Activated CD4-positive, alpha-beta T cell treated with anti-CD3 and anti-CD28 coated beads for 36 hours (primary cell): ENCODE measurements at regions not wholly inside any gene's neighbourhood (a gene's known extent, or its start where the extent isn't known, plus 50 kb on each side); places are given as distances from the start of the nearest gene placed in this dataset.
A peak's percentile ranks its signal among the peaks of the same experiment; 100 is the strongest.

ENCODE experiments used
- ATAC-seq: fragments of 200-7000 bp; cut with Tn5 transposase; one replicate; pipeline ENCODE4 v1.10.0; 2021; ENCODE audit warnings: mild to moderate bottlenecking, moderate library complexity
- CTCF ChIA-PET: fragments of 350-600 bp; sonication (Branson Sonifier 250); formaldehyde crosslinking; loops from one replicate; lab custom pipeline; 2021; ENCODE audit warnings: antibody characterized with exemption; lab: Charles Lee
- POLR2A ChIA-PET: fragments of 350-600 bp; sonication (Branson Sonifier 250); formaldehyde crosslinking; loops from one replicate; lab custom pipeline; 2021; ENCODE audit warnings: antibody characterized with exemption, inconsistent platforms; lab: Charles Lee
- DNase-seq: peaks from one replicate; pipeline ENCODE4 v3.0.0-alpha.2; 2020
- H3K27ac Mint-ChIP-seq: one replicate; pipeline ENCODE4 v1.8.0; 2021; ENCODE audit warnings: mixed read lengths
- H3K27me3 Mint-ChIP-seq: one replicate; pipeline ENCODE4 v1.8.0; 2021; ENCODE audit warnings: mixed read lengths
- H3K36me3 Mint-ChIP-seq: one replicate; pipeline ENCODE4 v1.8.0; 2021; ENCODE audit warnings: low read depth, mixed read lengths
- H3K4me1 Mint-ChIP-seq: one replicate; pipeline ENCODE4 v1.8.0; 2021; ENCODE audit warnings: mixed read lengths
- H3K4me3 Mint-ChIP-seq: one replicate; pipeline ENCODE4 v1.8.0; 2021; ENCODE audit warnings: mild to moderate bottlenecking, moderate library complexity, mixed read lengths
- H3K9me3 Mint-ChIP-seq: one replicate; pipeline ENCODE4 v1.8.0; 2021; ENCODE audit warnings: low read depth, mixed read lengths
- intact Hi-C, 2 experiments: fragments of 100-400 bp; cut with DNase I in 1 of 2; cut with micrococcal nuclease in 1 of 2; formaldehyde crosslinking; loops; one replicate each; pipeline versions ENCODE4 v1.14.2 to v1.15.1; 2022 to 2024; cut with DNase I, micrococcal nuclease

GRCh38 chr2:195606179-195606578, 50.8 kb upstream of the SLC39A10 start:
- peak; percentile 39 for ATAC-seq
- Mint-ChIP-seq H3K4me1 (peaks cover 22% of the 10 kb centered on the region), H3K9me3 (no peaks in the 10 kb centered on the region), H3K36me3 (no peaks in the 10 kb centered on the region), H3K27me3 (no peaks in the 10 kb centered on the region), H3K27ac (no peak overlapping the region), H3K4me3 (no peak overlapping the region)
- intact Hi-C loops: no loop called here
- ChIA-PET POLR2A (no interaction called here), CTCF (no interaction called here)
- no peak for DNase-seq

DNA sequence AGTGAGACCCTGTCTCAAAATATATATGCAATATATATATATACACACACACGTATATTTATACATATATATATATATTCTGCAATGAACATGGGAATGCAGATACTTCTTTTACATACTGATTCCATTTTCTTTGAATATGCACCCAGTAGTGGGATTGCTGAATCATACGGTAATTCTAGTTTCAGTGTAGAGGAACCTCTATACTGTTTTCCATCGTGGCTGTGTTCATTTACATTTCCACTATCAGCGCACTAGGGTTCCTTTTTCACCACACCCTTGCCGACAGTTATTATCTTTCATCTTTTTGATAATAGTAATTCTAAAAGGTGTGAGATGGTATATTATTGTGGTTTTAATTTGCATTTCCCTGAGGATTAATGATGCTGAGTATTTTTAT, 52.3 kb upstream of the SLC39A10 start:
- no peak for DNase-seq
- peaks cover 25% of the 10 kb centered on the region for H3K4me1 Mint-ChIP-seq
- ChIA-PET CTCF (interaction anchor here (0.6 kb wide), 1 partner anchor 29 kb away, joined by 3 read pairs; no protein-coding TSS in a partner anchor), POLR2A (no interaction called here)
- H3K9me3 Mint-ChIP-seq: no peaks in the 10 kb centered on the region
- no peak overlapping the region for H3K27ac Mint-ChIP-seq
- no peaks in the 10 kb centered on the region for H3K36me3 Mint-ChIP-seq
- ATAC-seq: peak; percentile 36
- H3K27me3 Mint-ChIP-seq: no peaks in the 10 kb centered on the region
- intact Hi-C loops: no loop called here
- no peak overlapping the region for H3K4me3 Mint-ChIP-seq

GRCh38 chr2:195603998-195604397, 53.0 kb upstream of the SLC39A10 start:
- DNase-seq: no peak
- no peaks in the 10 kb centered on the region for H3K9me3 Mint-ChIP-seq
- intact Hi-C loops: no loop called here
- ChIA-PET CTCF (no interaction called here), POLR2A (no interaction called here)
- no peak overlapping the region for H3K4me3 Mint-ChIP-seq
- peaks cover 20% of the 10 kb centered on the region for H3K4me1 Mint-ChIP-seq
- H3K27me3 Mint-ChIP-seq: no peaks in the 10 kb centered on the region
- ATAC-seq: no peak
- H3K36me3 Mint-ChIP-seq: no peaks in the 10 kb centered on the region
- H3K27ac Mint-ChIP-seq: no peak overlapping the region

GRCh38 chr2:195603408-195603807, 53.6 kb upstream of the SLC39A10 start:
- Mint-ChIP-seq H3K27ac (no peak overlapping the region), H3K36me3 (no peaks in the 10 kb centered on the region), H3K4me3 (no peak overlapping the region), H3K27me3 (no peaks in the 10 kb centered on the region), H3K4me1 (peaks cover 15% of the 10 kb centered on the region), H3K9me3 (peaks cover 3% of the 10 kb centered on the region)
- DNase-seq: no peak
- intact Hi-C loops: no loop called here
- POLR2A ChIA-PET: no interaction called here
- CTCF ChIA-PET: no interaction called here
- ATAC-seq: no peak

DNA sequence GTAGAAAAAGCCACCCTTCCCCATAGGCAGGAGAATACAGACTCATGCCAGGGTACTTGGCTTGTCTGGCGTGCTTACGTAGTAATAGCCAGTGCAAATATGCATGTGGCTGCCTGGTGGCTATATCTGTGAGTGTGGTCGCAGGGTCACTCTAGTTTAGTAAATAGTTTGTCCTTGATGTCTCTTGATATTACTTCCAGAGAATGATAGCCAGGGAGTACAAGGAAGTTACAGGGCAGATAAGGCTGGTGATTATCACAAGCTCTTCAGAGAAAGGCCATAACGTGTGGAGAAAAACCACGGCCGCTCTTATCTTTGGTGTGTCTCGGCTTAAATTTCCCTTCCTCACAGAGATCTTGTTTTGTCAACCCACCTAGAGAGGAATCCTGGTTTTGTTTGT, 54.3 kb upstream of the SLC39A10 start:
- intact Hi-C loops: no loop called here
- H3K27ac Mint-ChIP-seq: no peak overlapping the region
- ChIA-PET POLR2A (no interaction called here), CTCF (no interaction called here)
- ATAC-seq (no peak), DNase-seq (no peak)
- H3K4me3 Mint-ChIP-seq: no peak overlapping the region
- peaks cover 3% of the 10 kb centered on the region for H3K9me3 Mint-ChIP-seq
- no peaks in the 10 kb centered on the region for H3K27me3 Mint-ChIP-seq
- no peaks in the 10 kb centered on the region for H3K36me3 Mint-ChIP-seq
- H3K4me1 Mint-ChIP-seq: peaks cover 15% of the 10 kb centered on the region

DNA sequence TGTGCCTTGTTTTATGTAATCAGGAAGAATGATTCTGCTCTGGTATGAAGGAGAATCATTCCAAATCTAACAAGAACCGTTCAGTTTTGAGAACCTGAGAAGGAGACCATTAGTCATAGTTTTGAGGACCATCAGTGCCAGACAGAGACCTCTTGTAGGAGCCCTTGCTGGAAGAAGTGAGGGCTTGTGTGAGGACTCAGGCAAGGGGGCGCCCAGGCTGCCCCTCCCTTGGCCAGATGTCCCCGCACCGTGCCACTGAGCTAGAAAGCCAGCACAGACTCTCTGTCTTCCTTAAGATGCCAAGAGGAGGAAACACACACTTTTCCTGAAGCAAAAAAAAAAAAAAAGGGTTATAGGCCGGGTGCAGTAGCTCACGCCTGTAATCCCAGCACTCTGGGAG, 55.7 kb upstream of the SLC39A10 start:
- Mint-ChIP-seq H3K9me3 (peaks cover 3% of the 10 kb centered on the region), H3K27me3 (no peaks in the 10 kb centered on the region), H3K4me3 (no peak overlapping the region), H3K4me1 (peaks cover 15% of the 10 kb centered on the region), H3K27ac (no peak overlapping the region), H3K36me3 (no peaks in the 10 kb centered on the region)
- ChIA-PET POLR2A (no interaction called here), CTCF (no interaction called here)
- ATAC-seq (peak; percentile 30), DNase-seq (no peak)
- intact Hi-C loops: no loop called here

GRCh38 chr2:195600778-195601177, 56.2 kb upstream of the SLC39A10 start:
- DNase-seq: no peak
- POLR2A ChIA-PET: no interaction called here
- no peak for ATAC-seq
- Mint-ChIP-seq H3K27ac (no peak overlapping the region), H3K36me3 (no peaks in the 10 kb centered on the region), H3K4me1 (peaks cover 13% of the 10 kb centered on the region), H3K4me3 (no peak overlapping the region), H3K9me3 (peaks cover 3% of the 10 kb centered on the region), H3K27me3 (no peaks in the 10 kb centered on the region)
- CTCF ChIA-PET: interaction anchor here (1.1 kb wide), 1 partner anchor 15 kb away, joined by 3 read pairs; no protein-coding TSS in a partner anchor
- intact Hi-C loops: no loop called here

DNA sequence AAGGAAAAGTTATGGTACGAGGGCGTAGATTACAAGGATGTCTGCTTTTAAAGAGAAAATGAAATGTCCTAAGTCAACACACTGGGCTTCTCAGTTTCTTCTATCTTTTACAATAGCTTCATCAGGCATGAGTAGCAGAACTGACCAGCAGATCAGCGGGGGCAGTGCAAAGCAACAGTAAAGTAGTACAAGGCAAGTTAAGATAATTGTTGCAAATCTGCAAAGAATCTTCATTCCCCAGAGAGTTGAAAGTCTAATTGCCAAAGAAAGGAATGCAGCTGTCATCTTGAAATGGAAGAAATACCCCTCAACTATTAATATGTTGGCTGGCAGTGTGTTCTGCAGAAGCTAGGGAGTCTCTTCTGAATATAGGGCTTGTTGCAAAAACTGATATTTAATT, 60.2 kb upstream of the SLC39A10 start:
- DNase-seq: no peak
- ATAC-seq: no peak
- no peaks in the 10 kb centered on the region for H3K27me3 Mint-ChIP-seq
- H3K9me3 Mint-ChIP-seq: peaks cover 7% of the 10 kb centered on the region
- H3K4me3 Mint-ChIP-seq: no peak overlapping the region
- H3K36me3 Mint-ChIP-seq: peaks cover 2% of the 10 kb centered on the region
- CTCF ChIA-PET: interaction anchor here (0.7 kb wide), 1 partner anchor 9 kb away, joined by 4 read pairs; no protein-coding TSS in a partner anchor
- no peak overlapping the region for H3K27ac Mint-ChIP-seq
- intact Hi-C loops: no loop called here
- H3K4me1 Mint-ChIP-seq: peaks cover 11% of the 10 kb centered on the region
- POLR2A ChIA-PET: no interaction called here

DNA sequence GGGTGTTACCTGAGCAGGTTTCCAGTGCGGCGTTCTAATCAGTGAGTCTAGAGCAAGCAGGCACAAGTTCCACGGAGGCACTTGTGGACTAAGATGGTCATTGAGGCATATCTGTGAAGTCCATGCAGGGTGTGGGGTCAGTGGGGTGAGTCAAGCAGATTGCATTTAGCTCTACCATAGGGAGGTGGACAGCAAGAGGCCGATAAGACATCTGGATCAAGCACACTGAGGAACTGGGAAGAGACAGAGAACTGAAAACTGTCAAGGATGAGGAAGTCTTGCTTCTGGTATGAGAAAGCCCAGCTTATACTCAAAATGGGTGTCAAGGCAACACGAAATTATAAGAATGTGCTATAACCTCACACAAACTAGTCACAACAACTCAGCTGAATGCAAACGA, 61.2 kb upstream of the SLC39A10 start:
- peaks cover 7% of the 10 kb centered on the region for H3K9me3 Mint-ChIP-seq
- H3K27ac Mint-ChIP-seq: no peak overlapping the region
- ChIA-PET POLR2A (no interaction called here), CTCF (no interaction called here)
- ATAC-seq: no peak
- H3K4me1 Mint-ChIP-seq: peaks cover 6% of the 10 kb centered on the region
- intact Hi-C loops: no loop called here
- DNase-seq: no peak
- peaks cover 2% of the 10 kb centered on the region for H3K36me3 Mint-ChIP-seq
- no peaks in the 10 kb centered on the region for H3K27me3 Mint-ChIP-seq
- H3K4me3 Mint-ChIP-seq: no peak overlapping the region

DNA sequence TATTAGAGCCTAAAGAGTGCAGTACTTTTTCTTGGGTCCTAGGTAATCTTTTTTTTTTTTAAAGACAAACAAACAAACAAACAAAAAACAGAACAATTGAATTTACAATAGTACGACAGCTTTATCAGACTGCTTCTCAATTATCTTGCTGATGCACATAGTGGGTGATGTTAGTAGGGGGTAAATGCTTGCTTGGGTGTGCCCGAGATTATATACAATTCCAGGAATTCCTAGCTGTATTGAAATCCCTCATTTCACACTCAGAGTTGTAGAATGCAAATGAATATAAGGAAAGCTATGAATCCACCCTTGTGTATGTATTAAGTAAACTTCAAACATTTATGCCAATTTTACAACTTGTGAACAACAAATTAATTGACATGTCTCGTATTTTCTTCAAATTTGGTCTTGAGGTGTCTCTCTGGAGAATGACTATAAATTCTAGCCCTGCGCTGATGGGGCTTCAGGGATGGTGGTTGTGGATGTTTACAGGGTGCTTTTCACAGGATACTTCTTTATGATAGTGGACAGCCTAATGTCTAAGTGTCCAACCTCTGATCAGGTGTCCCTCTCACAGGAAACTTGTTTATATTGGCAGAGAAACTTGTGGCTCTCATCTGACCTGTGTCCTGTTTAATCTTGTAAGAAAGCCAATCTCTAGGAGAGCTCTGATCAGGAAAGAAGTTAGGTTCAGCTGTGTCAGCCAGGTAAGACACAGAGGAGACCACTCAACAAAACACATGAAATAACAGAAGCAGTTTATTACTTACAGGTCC, 61.9 kb upstream of the SLC39A10 start:
- Mint-ChIP-seq H3K9me3 (peaks cover 7% of the 10 kb centered on the region), H3K4me3 (no peak overlapping the region), H3K27ac (no peak overlapping the region), H3K27me3 (no peaks in the 10 kb centered on the region), H3K36me3 (peaks cover 2% of the 10 kb centered on the region), H3K4me1 (peaks cover 5% of the 10 kb centered on the region)
- no peak for DNase-seq
- CTCF ChIA-PET: interaction anchor here (4.0 kb wide), 1 partner anchor 19 kb away, joined by 16 read pairs; no protein-coding TSS in a partner anchor
- ATAC-seq: no peak
- POLR2A ChIA-PET: no interaction called here
- intact Hi-C loops: no loop called here

DNA sequence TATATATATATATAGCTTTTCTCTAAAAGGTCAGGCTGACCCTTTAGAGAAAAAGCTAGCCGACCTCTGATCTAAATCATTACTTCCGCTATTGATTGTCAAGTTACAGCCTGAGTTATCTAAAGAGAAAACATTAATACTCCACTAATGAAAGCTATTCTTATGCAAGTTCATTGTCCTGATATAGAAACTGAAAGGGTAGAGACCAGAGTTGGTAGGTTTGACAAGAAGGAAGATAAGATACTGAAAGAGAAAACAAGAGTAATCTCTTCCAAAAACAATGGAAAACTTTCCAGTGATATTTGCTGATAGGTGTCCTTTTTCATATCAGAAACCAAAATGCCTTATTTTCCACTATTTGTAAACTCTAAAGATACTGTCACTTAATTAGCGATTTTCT, 62.8 kb upstream of the SLC39A10 start:
- DNase-seq (no peak), ATAC-seq (no peak)
- POLR2A ChIA-PET: no interaction called here
- CTCF ChIA-PET: interaction anchor here (0.9 to 4.0 kb wide), 2 partner anchors 18 to 95 kb away, joined by 3 to 16 read pairs; no protein-coding TSS in a partner anchor
- Mint-ChIP-seq H3K27ac (no peak overlapping the region), H3K9me3 (peaks cover 7% of the 10 kb centered on the region), H3K27me3 (no peaks in the 10 kb centered on the region), H3K4me3 (no peak overlapping the region), H3K4me1 (peaks cover 8% of the 10 kb centered on the region), H3K36me3 (peaks cover 2% of the 10 kb centered on the region)
- intact Hi-C loops: no loop called here

GRCh38 chr2:195592105-195592504, 64.9 kb upstream of the SLC39A10 start:
- Mint-ChIP-seq H3K4me3 (no peak overlapping the region), H3K27ac (no peak overlapping the region), H3K36me3 (peaks cover 2% of the 10 kb centered on the region), H3K27me3 (no peaks in the 10 kb centered on the region), H3K9me3 (peaks cover 4% of the 10 kb centered on the region), H3K4me1 (peaks cover 8% of the 10 kb centered on the region)
- DNase-seq (no peak), ATAC-seq (no peak)
- intact Hi-C loops: no loop called here
- ChIA-PET CTCF (interaction anchor here (1.2 to 4.0 kb wide), 2 partner anchors 16 to 38 kb away, joined by 3 to 16 read pairs; no protein-coding TSS in a partner anchor), POLR2A (no interaction called here)
